Natural killer cell (primary cell): ENCODE measurements at regions not wholly inside any gene's neighbourhood (a gene's known extent, or its start where the extent isn't known, plus 50 kb on each side); places are given as distances from the start of the nearest gene placed in this dataset.

Source experiments
- ATAC-seq, 3 donors: fragments of 150-1000 bp in 2 of 3; fragments of 200-7000 bp in 1 of 3; cut with Tn5 transposase; 1 replicate in 1 of 3; 2 replicates in 2 of 3; pipeline ENCODE4 v1.10.0; 2021; ENCODE audit warnings: mild to moderate bottlenecking in 2 of 3, moderate library complexity in 2 of 3
- DNase-seq, 2 donors: peaks; one replicate each; pipeline versions ENCODE4 v3.0.0 to v3.0.0-alpha.2; 2013 to 2021; ENCODE audit warnings: mixed read lengths in 1 of 2
- H3K27ac ChIP-seq: one replicate; pipeline ENCODE4 v1.5.1; 2013; ENCODE audit warnings: mild to moderate bottlenecking, low read length
- H3K27me3 ChIP-seq: one replicate; pipeline ENCODE4 v1.6.1; 2013; ENCODE audit warnings: low read length; ENCODE audit not compliant: control insufficient read depth, insufficient read depth
- H3K36me3 ChIP-seq: one replicate; pipeline ENCODE4 v1.6.1; 2013; ENCODE audit warnings: low read length; ENCODE audit not compliant: control insufficient read depth, insufficient read depth
- H3K4me1 ChIP-seq: one replicate; pipeline ENCODE4 v1.6.1; 2013; ENCODE audit warnings: low read length; ENCODE audit not compliant: control insufficient read depth, insufficient read depth
- H3K4me3 ChIP-seq: one replicate; pipeline ENCODE4 v1.5.1; 2013; ENCODE audit warnings: low read length
- H3K9me3 ChIP-seq: one replicate; pipeline ENCODE4 v1.6.1; 2013; ENCODE audit warnings: low read length; ENCODE audit not compliant: control insufficient read depth, insufficient read depth
- H3K27ac Mint-ChIP-seq, 2 donors: one replicate each; pipeline ENCODE4 v1.8.0; 2022; ENCODE audit warnings: mild to moderate bottlenecking in 2 of 2, mixed read lengths in 2 of 2, moderate library complexity in 1 of 2
- H3K27me3 Mint-ChIP-seq, 2 donors: one replicate each; pipeline ENCODE4 v1.8.0; 2022; ENCODE audit warnings: low read depth in 2 of 2, mixed read lengths in 2 of 2
- H3K36me3 Mint-ChIP-seq: one replicate; pipeline ENCODE4 v1.8.0; 2022; ENCODE audit warnings: mixed read lengths
- H3K4me1 Mint-ChIP-seq, 2 donors: one replicate each; pipeline ENCODE4 v1.8.0; 2022; ENCODE audit warnings: mixed read lengths in 2 of 2
- H3K4me3 Mint-ChIP-seq: one replicate; pipeline ENCODE4 v1.8.0; 2022; ENCODE audit warnings: mild to moderate bottlenecking, moderate library complexity, mixed read lengths
- H3K9me3 Mint-ChIP-seq, 2 donors: one replicate each; pipeline ENCODE4 v1.8.0; 2022; ENCODE audit warnings: mixed read lengths in 2 of 2
- CTCF ChIP-seq: fragments of 200-600 bp; IDR thresholded peaks from one replicate; pipeline ENCODE4 v1.8.0; 2022; ENCODE audit warnings: antibody characterized with exemption
- WGBS: methylation state at CpG from one replicate; pipeline ENCODE4 v1.1.7; 2013; ENCODE audit warnings: missing lambda C conversion rate; ENCODE audit not compliant: insufficient coverage; 5-methylcytosine and 5-hydroxymethylcytosine counted together
- intact Hi-C: fragments of 100-400 bp; cut with micrococcal nuclease; formaldehyde crosslinking; loops from one replicate; pipeline ENCODE4 v1.14.2; 2022

GRCh38 chr4:18881556-18881955, 860.0 kb upstream of the LCORL start:
- H3K36me3 Mint-ChIP-seq, result peaks cover 13% of the 10 kb centered on the region
- ATAC-seq, result no peak
- WGBS, result 86% methylated on average over 1 of the region's 1 CpG

GRCh38 chr4:18880871-18881270, 859.3 kb upstream of the LCORL start:
- WGBS, result 70% methylated on average over 2 of the region's 2 CpGs
- peaks cover 13 to 16% of the 10 kb centered on the region in 2 donors for H3K9me3 Mint-ChIP-seq
- no peaks in the 10 kb centered on the region for H3K4me1 ChIP-seq
- H3K4me3 Mint-ChIP-seq, result no peak overlapping the region
- H3K27me3 ChIP-seq, result no peaks in the 10 kb centered on the region
- H3K36me3 ChIP-seq, result no peaks in the 10 kb centered on the region
- peaks cover 13% of the 10 kb centered on the region for H3K36me3 Mint-ChIP-seq
- no peaks in the 10 kb centered on the region for H3K27me3 Mint-ChIP-seq
- H3K27ac Mint-ChIP-seq, result no peak overlapping the region
- H3K27ac ChIP-seq, result no peak overlapping the region
- H3K4me1 Mint-ChIP-seq, result no peaks in the 10 kb centered on the region
- intact Hi-C loops, result no loop called here
- peaks cover 2% of the 10 kb centered on the region for H3K9me3 ChIP-seq
- TF ChIP-seq CTCF, result no peak
- H3K4me3 ChIP-seq, result no peak overlapping the region
- DNase-seq, result no peak
- ATAC-seq, result no peak

More at GRCh38 chr4:18881556-18881955, 860.0 kb upstream of the LCORL start:
- no peaks in the 10 kb centered on the region for H3K36me3 ChIP-seq
- Mint-ChIP-seq H3K27me3 (no peaks in the 10 kb centered on the region), H3K4me3 (no peak overlapping the region), H3K4me1 (no peaks in the 10 kb centered on the region), H3K9me3 (peaks cover 14 to 17% of the 10 kb centered on the region in 2 donors), H3K27ac (no peak overlapping the region)
- no peaks in the 10 kb centered on the region for H3K27me3 ChIP-seq
- DNase-seq, result no peak
- H3K9me3 ChIP-seq, result peaks cover 2% of the 10 kb centered on the region
- no peak overlapping the region for H3K27ac ChIP-seq
- H3K4me1 ChIP-seq, result no peaks in the 10 kb centered on the region
- no peak overlapping the region for H3K4me3 ChIP-seq
- no peak for TF ChIP-seq CTCF
- intact Hi-C loops, result no loop called here

- Mint-ChIP-seq H3K4me1 (no peaks in the 10 kb centered on the region), H3K4me3 (no peak overlapping the region), H3K36me3 (peaks cover 13% of the 10 kb centered on the region), H3K27ac (no peak overlapping the region), H3K9me3 (peaks cover 16 to 18% of the 10 kb centered on the region in 2 donors), H3K27me3 (no peaks in the 10 kb centered on the region)
- TF ChIP-seq CTCF, result no peak
- DNase-seq, result no peak
- H3K9me3 ChIP-seq, result peaks cover 5% of the 10 kb centered on the region
- H3K27me3 ChIP-seq, result no peaks in the 10 kb centered on the region
- no peak overlapping the region for H3K27ac ChIP-seq
- no peak for ATAC-seq
- no peak overlapping the region for H3K4me3 ChIP-seq
- no peaks in the 10 kb centered on the region for H3K4me1 ChIP-seq
- no peaks in the 10 kb centered on the region for H3K36me3 ChIP-seq
- intact Hi-C loops, result no loop called here
- no CpG with 5 or more reads among the region's 1 CpG for WGBS
Observed at GRCh38 chr4:18878561-18878960, 857.0 kb upstream of the LCORL start.

GRCh38 chr4:18869166-18869565, 847.6 kb upstream of the LCORL start:
- H3K4me3 Mint-ChIP-seq, result no peak overlapping the region
- no peaks in the 10 kb centered on the region for H3K27me3 Mint-ChIP-seq
- intact Hi-C loops, result no loop called here
- H3K4me3 ChIP-seq, result no peak overlapping the region
- no peak overlapping the region for H3K27ac ChIP-seq
- H3K4me1 Mint-ChIP-seq, result no peaks in the 10 kb centered on the region
- no peaks in the 10 kb centered on the region for H3K4me1 ChIP-seq
- H3K9me3 Mint-ChIP-seq, result peaks cover 9 to 23% of the 10 kb centered on the region in 2 donors
- ATAC-seq, result no peak
- no peak for TF ChIP-seq CTCF
- H3K27ac Mint-ChIP-seq, result no peak overlapping the region
- H3K9me3 ChIP-seq, result no peaks in the 10 kb centered on the region
- no peaks in the 10 kb centered on the region for H3K36me3 ChIP-seq
- WGBS, result no CpG with 5 or more reads among the region's 1 CpG
- no peak for DNase-seq
- no peaks in the 10 kb centered on the region for H3K36me3 Mint-ChIP-seq
- no peaks in the 10 kb centered on the region for H3K27me3 ChIP-seq
